Keratinocyte (primary cell): ENCODE measurements at regions not wholly inside any gene's neighbourhood (a gene's known extent, or its start where the extent isn't known, plus 50 kb on each side); places are given as distances from the start of the nearest gene placed in this dataset.
"Not testable (repeated sequence)": the region's sequence is repeated elsewhere in the genome, so short reads cannot be mapped to it uniquely, and the experiment has no call there.

Experiments used
- EZH2 ChIP-seq: IDR thresholded peaks from one replicate; pipeline ENCODE4 v1.6.1; 2012; ENCODE audit warnings: inconsistent platforms, mild to moderate bottlenecking, low read length, moderate library complexity
- TF ChIP-seq, protein P1 (sequence below), 3 experiments: IDR thresholded peaks in 1 of 3; conservative IDR thresholded peaks in 1 of 3; optimal IDR thresholded peaks in 1 of 3; 2 replicates in 2 of 3; 3 replicates in 1 of 3; pipeline versions ENCODE3 to v1.5.1; 2011; ENCODE audit warnings: low read length in 3 of 3, mild to moderate bottlenecking in 3 of 3, moderate library complexity in 2 of 3, control low read depth in 1 of 3, inconsistent platforms in 1 of 3; ENCODE audit not compliant: insufficient read depth in 2 of 3; ENCODE audit errors: extremely low read depth in 1 of 3

DNA sequence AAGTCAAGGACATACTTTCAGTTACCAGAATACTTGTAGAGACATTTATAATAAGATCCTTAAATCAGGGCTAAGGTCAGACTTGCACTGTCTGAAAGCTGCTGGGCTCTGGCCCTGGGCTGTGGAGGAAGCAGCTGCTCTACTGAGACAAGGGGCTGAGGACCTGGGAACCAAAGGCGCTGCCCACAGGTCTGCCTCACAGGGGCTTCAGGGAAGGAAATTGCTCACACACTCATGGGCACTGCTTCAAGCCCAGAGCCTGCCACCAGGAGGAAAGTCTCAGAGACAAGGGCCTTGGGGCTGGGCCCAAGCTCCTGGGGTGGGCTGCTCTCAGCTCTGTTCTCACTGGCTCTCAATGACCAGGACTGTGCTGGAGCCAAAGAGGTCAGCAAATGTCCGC is 614.1 kb downstream of the RPIA start:
- TF ChIP-seq, protein P1, sequence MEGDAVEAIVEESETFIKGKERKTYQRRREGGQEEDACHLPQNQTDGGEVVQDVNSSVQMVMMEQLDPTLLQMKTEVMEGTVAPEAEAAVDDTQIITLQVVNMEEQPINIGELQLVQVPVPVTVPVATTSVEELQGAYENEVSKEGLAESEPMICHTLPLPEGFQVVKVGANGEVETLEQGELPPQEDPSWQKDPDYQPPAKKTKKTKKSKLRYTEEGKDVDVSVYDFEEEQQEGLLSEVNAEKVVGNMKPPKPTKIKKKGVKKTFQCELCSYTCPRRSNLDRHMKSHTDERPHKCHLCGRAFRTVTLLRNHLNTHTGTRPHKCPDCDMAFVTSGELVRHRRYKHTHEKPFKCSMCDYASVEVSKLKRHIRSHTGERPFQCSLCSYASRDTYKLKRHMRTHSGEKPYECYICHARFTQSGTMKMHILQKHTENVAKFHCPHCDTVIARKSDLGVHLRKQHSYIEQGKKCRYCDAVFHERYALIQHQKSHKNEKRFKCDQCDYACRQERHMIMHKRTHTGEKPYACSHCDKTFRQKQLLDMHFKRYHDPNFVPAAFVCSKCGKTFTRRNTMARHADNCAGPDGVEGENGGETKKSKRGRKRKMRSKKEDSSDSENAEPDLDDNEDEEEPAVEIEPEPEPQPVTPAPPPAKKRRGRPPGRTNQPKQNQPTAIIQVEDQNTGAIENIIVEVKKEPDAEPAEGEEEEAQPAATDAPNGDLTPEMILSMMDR (optimal IDR thresholded peaks at IDR 0.05 in 1 of 3, IDR thresholded peaks at IDR 0.05 in 1 of 3, conservative IDR thresholded peaks at IDR 0.05 in 1 of 3; ENCODE audit: extremely low read depth in 1 of 3, insufficient read depth in 2 of 3, low read length in 3 of 3): not testable (repeated sequence)
- TF ChIP-seq EZH2: not testable (repeated sequence)
